HEK293T (cell line): ENCODE measurements at regions not wholly inside any gene's neighbourhood (a gene's known extent, or its start where the extent isn't known, plus 50 kb on each side); places are given as distances from the start of the nearest gene placed in this dataset.

Experiments used
- CTCF ChIA-PET: fragments of 350-600 bp; formaldehyde crosslinking; extraction: SDS; loops from one replicate; lab custom pipeline; 2021; ENCODE audit warnings: antibody characterized with exemption, inconsistent platforms; lab: Yijun Ruan, JAX
- POLR2A ChIA-PET: fragments of 350-600 bp; formaldehyde crosslinking; extraction: SDS; loops from one replicate; lab custom pipeline; 2020; ENCODE audit warnings: antibody characterized with exemption, inconsistent platforms; lab: Yijun Ruan, JAX
- DNase-seq: peaks from one replicate; pipeline ENCODE4 v3.0.0; 2012; ENCODE audit warnings: mixed read lengths; ENCODE audit errors: extremely low spot score
- ARNT ChIP-seq: fragments of 450-650 bp; IDR thresholded peaks from 2 replicates; pipeline ENCODE4 v1.6.1; 2017; ENCODE audit warnings: mild to moderate bottlenecking
- BHLHE40 ChIP-seq: fragments of 450-650 bp; IDR thresholded peaks from 2 replicates; pipeline ENCODE4 v1.6.1; 2016; ENCODE audit warnings: mild to moderate bottlenecking, moderate library complexity, borderline replicate concordance
- CTBP1 ChIP-seq: fragments of 450-650 bp; IDR thresholded peaks from 2 replicates; pipeline ENCODE4 v1.6.1; 2016; ENCODE audit warnings: borderline replicate concordance
- ELF4 ChIP-seq: fragments of 450-650 bp; IDR thresholded peaks from 2 replicates; pipeline ENCODE4 v1.6.1; 2017; ENCODE audit warnings: antibody characterized with exemption
- FOXA1 ChIP-seq: fragments of 450-650 bp; IDR thresholded peaks from 2 replicates; pipeline ENCODE4 v1.6.1; 2016; ENCODE audit warnings: mild to moderate bottlenecking
- FOXK2 ChIP-seq: fragments of 450-650 bp; IDR thresholded peaks from 2 replicates; pipeline ENCODE4 v1.6.1; 2016; ENCODE audit warnings: mild to moderate bottlenecking
- FOXM1 ChIP-seq: fragments of 450-650 bp; IDR thresholded peaks from 2 replicates; pipeline ENCODE4 v1.6.1; 2017; ENCODE audit warnings: mild to moderate bottlenecking, borderline replicate concordance
- HDGF ChIP-seq: fragments of 450-650 bp; IDR thresholded peaks from 2 replicates; pipeline ENCODE4 v1.6.1; 2017; ENCODE audit warnings: antibody characterized with exemption, borderline replicate concordance
- L3MBTL2 ChIP-seq: fragments of 450-650 bp; conservative IDR thresholded peaks from 2 replicates; pipeline ENCODE4 v1.6.1; 2016; ENCODE audit warnings: mild to moderate bottlenecking
- LEF1 ChIP-seq: fragments of 450-650 bp; IDR thresholded peaks from 2 replicates; pipeline ENCODE4 v1.6.1; 2017; ENCODE audit warnings: mild to moderate bottlenecking, borderline replicate concordance
- NFRKB ChIP-seq: fragments of 450-650 bp; IDR thresholded peaks from 2 replicates; pipeline ENCODE4 v1.6.1; 2016; ENCODE audit warnings: mild to moderate bottlenecking, moderate library complexity
- PKNOX1 ChIP-seq: fragments of 450-650 bp; IDR thresholded peaks from 2 replicates; pipeline ENCODE4 v1.6.1; 2016
- SP1 ChIP-seq: fragments of 450-650 bp; IDR thresholded peaks from 2 replicates; pipeline ENCODE4 v1.6.1; 2017
- SUZ12 ChIP-seq: fragments of 450-650 bp; IDR thresholded peaks from 2 replicates; pipeline ENCODE4 v1.6.1; 2016; ENCODE audit warnings: mild to moderate bottlenecking
- TARDBP ChIP-seq: fragments of 450-650 bp; IDR thresholded peaks from 2 replicates; pipeline ENCODE4 v1.6.1; 2016
- ZNF384 ChIP-seq: fragments of 450-650 bp; IDR thresholded peaks from 2 replicates; pipeline ENCODE4 v1.6.1; 2016

GRCh38 chr4:159447296-159447695, 344.4 kb downstream of the RAPGEF2 start:
- POLR2A ChIA-PET, result no interaction called here
- CTCF ChIA-PET, result interaction anchor here (0.6 kb wide), 1 partner anchor 15 kb away, joined by 3 read pairs; no protein-coding TSS in a partner anchor
- no peak for TF ChIP-seq NFRKB
- no peak for TF ChIP-seq FOXM1
- TF ChIP-seq FOXA1, result no peak
- no peak for TF ChIP-seq SUZ12
- TF ChIP-seq ZNF384, result no peak
- no peak for TF ChIP-seq CTBP1
- TF ChIP-seq BHLHE40, result no peak
- no peak for TF ChIP-seq HDGF
- TF ChIP-seq ARNT, result no peak
- TF ChIP-seq ELF4, result no peak
- TF ChIP-seq PKNOX1, result no peak
- TF ChIP-seq L3MBTL2, result no peak
- DNase-seq, result no peak

GRCh38 chr4:159451006-159451405, 348.1 kb downstream of the RAPGEF2 start:
- no peak for TF ChIP-seq CTBP1
- no peak for TF ChIP-seq SP1
- no peak for TF ChIP-seq BHLHE40
- no peak for TF ChIP-seq HDGF
- TF ChIP-seq SUZ12, result no peak
- no peak for TF ChIP-seq ELF4
- TF ChIP-seq FOXA1, result no peak
- no peak for TF ChIP-seq ARNT
- no peak for TF ChIP-seq LEF1
- TF ChIP-seq NFRKB, result no peak
- TF ChIP-seq L3MBTL2, result no peak
- no peak for TF ChIP-seq ZNF384
- TF ChIP-seq FOXM1, result no peak
- no peak for TF ChIP-seq TARDBP
- no peak for TF ChIP-seq FOXK2
- TF ChIP-seq PKNOX1, result no peak
- ChIA-PET POLR2A (no interaction called here), CTCF (no interaction called here)
- DNase-seq, result no peak

- ChIA-PET CTCF (interaction anchor here (0.5 to 1.2 kb wide), 10 partner anchors 8 to 804 kb away, joined by 3 to 11 read pairs (median 3); no protein-coding TSS in a partner anchor), POLR2A (no interaction called here)
- peak; percentile 62 for DNase-seq
- TF ChIP-seq LEF1 (no peak), NFRKB (no peak), FOXK2 (no peak), PKNOX1 (no peak)
These were observed 352.9 kb downstream of the RAPGEF2 start for GRCh38 chr4:159455675-159456237.

DNA sequence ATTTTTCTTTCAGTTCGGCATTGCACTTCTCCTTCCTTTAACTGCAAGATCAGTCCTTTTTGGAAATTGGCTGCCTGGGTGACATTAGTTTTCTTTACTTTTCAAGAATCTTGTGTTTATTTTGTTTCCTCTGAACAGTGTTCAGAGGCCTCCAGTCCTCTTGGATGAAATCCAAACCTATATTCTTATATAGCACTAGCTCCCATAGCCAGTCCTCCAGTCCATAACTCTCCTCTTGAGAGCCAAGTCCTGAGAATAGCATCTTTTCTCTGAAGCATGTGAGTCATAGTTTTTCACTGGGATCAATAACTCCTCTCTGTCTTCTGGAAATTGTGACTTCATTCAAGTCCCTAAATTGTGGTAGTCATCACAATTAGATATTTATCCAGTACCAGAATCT, 357.5 kb downstream of the RAPGEF2 start:
- no peak for DNase-seq
- ChIA-PET POLR2A (no interaction called here), CTCF (no interaction called here)
- TF ChIP-seq PKNOX1 (no peak), SP1 (no peak), ARNT (no peak), L3MBTL2 (no peak), CTBP1 (no peak), ZNF384 (no peak), FOXM1 (no peak), TARDBP (no peak), HDGF (no peak), SUZ12 (no peak), BHLHE40 (no peak), FOXK2 (no peak), ELF4 (no peak), LEF1 (no peak), FOXA1 (no peak)

DNA sequence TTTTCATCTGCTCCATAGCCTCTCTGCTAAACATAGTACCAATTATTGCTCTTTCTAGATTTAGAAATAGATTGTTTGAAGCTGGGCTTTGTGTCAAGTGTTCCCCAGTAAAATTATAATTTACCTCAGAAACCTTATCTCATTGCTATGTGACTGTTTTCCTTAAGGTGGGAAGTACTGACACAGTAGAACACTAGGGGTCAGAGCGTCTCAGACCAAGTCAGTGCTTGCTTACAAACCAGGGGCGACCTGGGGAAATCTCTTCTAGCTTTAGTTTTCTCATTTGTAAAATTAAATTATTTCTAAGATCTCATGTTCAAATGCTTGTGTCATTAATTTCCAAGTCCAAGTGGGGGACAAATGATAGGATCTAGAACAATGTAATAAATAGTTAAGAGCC, 360.4 kb downstream of the RAPGEF2 start:
- ChIA-PET CTCF (interaction anchor here (2.3 kb wide), 1 partner anchor 8 kb away, joined by 11 read pairs; no protein-coding TSS in a partner anchor), POLR2A (no interaction called here)
- DNase-seq, result no peak
- no peak for TF ChIP-seq TARDBP
- no peak for TF ChIP-seq SP1
- TF ChIP-seq FOXK2, result no peak
- no peak for TF ChIP-seq ARNT
- no peak for TF ChIP-seq ELF4
- TF ChIP-seq HDGF, result no peak
- no peak for TF ChIP-seq BHLHE40
- no peak for TF ChIP-seq LEF1
- no peak for TF ChIP-seq ZNF384
- TF ChIP-seq FOXM1, result no peak
- no peak for TF ChIP-seq SUZ12
- no peak for TF ChIP-seq PKNOX1
- no peak for TF ChIP-seq CTBP1
- no peak for TF ChIP-seq L3MBTL2
- TF ChIP-seq FOXA1, result no peak
- no peak for TF ChIP-seq NFRKB
